Common myeloid progenitor, CD34-positive (primary cell): ENCODE measurements at regions not wholly inside any gene's neighbourhood (a gene's known extent, or its start where the extent isn't known, plus 50 kb on each side); places are given as distances from the start of the nearest gene placed in this dataset.

ENCODE experiments used
- CTCF ChIA-PET: fragments of 350-600 bp; sonication (Branson Sonifier 250); formaldehyde crosslinking; loops from one replicate; lab custom pipeline; 2021; ENCODE audit warnings: antibody characterized with exemption; lab: Charles Lee
- POLR2A ChIA-PET: fragments of 350-600 bp; sonication (Branson Sonifier 250); formaldehyde crosslinking; loops from one replicate; lab custom pipeline; 2021; ENCODE audit warnings: antibody characterized with exemption; lab: Charles Lee
- DNase-seq, 3 donors: peaks; one replicate each; pipeline versions ENCODE4 v3.0.0 to v3.0.0-alpha.2; 2013
- H3K27ac ChIP-seq, 2 experiments: 1 replicate in 1 of 2; 2 replicates in 1 of 2; pipeline ENCODE4 v1.7.0; 2013; ENCODE audit warnings: inconsistent platforms in 2 of 2, low read length in 2 of 2, mild to moderate bottlenecking in 2 of 2, low read depth in 1 of 2, moderate library complexity in 1 of 2; ENCODE audit not compliant: severe bottlenecking in 2 of 2, insufficient read depth in 1 of 2, poor library complexity in 1 of 2
- H3K27me3 ChIP-seq, 5 experiments: replicated peaks in 2 of 5; 1 replicate in 3 of 5; 2 replicates in 2 of 5; pipeline versions ENCODE4 v1.6.1 to v1.7.0; 2013; ENCODE audit warnings: low read length in 4 of 5, mild to moderate bottlenecking in 2 of 5, moderate library complexity in 2 of 5, inconsistent platforms in 1 of 5; ENCODE audit not compliant: insufficient read depth in 5 of 5, control insufficient read depth in 4 of 5
- H3K36me3 ChIP-seq, 4 experiments: 1 replicate in 2 of 4; 2 replicates in 2 of 4; pipeline versions ENCODE4 v1.6.1 to v1.7.0; 2013; ENCODE audit warnings: low read length in 3 of 4, control low read depth in 1 of 4, mild to moderate bottlenecking in 1 of 4; ENCODE audit not compliant: control insufficient read depth in 4 of 4, insufficient read depth in 4 of 4
- H3K4me1 ChIP-seq, 4 experiments: 1 replicate in 3 of 4; 2 replicates in 1 of 4; pipeline versions ENCODE4 v1.6.1 to v1.7.1; 2013; ENCODE audit warnings: low read length in 3 of 4, mild to moderate bottlenecking in 3 of 4, control low read depth in 1 of 4, inconsistent platforms in 1 of 4, moderate library complexity in 1 of 4; ENCODE audit not compliant: control insufficient read depth in 4 of 4, insufficient read depth in 4 of 4; ENCODE audit errors: control extremely low read depth in 1 of 4
- H3K4me3 ChIP-seq, 7 experiments: 1 replicate in 4 of 7; 2 replicates in 3 of 7; pipeline versions ENCODE4 v1.5.1 to v1.7.0; 2013; ENCODE audit warnings: mild to moderate bottlenecking in 7 of 7, low read length in 6 of 7, moderate library complexity in 6 of 7, inconsistent platforms in 2 of 7, low read depth in 2 of 7, control low read depth in 1 of 7; ENCODE audit not compliant: insufficient read depth in 4 of 7, control insufficient read depth in 1 of 7; ENCODE audit errors: extremely low read depth in 1 of 7
- H3K9me3 ChIP-seq, 5 experiments: 1 replicate in 4 of 5; 2 replicates in 1 of 5; pipeline versions ENCODE4 v1.6.1 to v1.7.1; 2013; ENCODE audit warnings: low read length in 4 of 5, mild to moderate bottlenecking in 2 of 5, inconsistent platforms in 1 of 5, low read depth in 1 of 5, moderate library complexity in 1 of 5; ENCODE audit not compliant: control insufficient read depth in 4 of 5, insufficient read depth in 2 of 5; ENCODE audit errors: control extremely low read depth in 1 of 5
- WGBS: methylation state at CpG from one replicate; pipeline ENCODE4 v1.1.5; 2013; ENCODE audit not compliant: insufficient coverage; 5-methylcytosine and 5-hydroxymethylcytosine counted together

DNA sequence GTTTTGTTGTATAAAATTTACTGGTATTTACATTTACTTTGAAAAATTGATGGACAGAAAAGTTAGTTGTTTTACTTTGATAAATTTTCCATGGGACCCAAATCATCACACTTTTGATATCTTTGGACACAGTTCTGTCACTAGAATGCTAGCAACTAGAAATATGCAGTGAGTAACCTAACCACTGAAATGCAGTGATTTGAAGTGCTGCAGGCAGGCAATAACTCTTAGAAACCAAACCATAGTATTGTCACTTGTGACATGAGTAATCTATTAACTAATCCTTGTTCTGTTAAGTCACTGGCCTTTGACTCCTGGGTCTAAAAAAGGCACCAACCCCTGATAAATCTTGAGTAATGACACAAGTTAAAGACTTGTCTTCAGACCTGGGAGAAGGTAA, 620.0 kb upstream of the ATXN8OS start:
- Histone ChIP-seq H3K4me3 (no peak overlapping the region), H3K27me3 (no peaks in the 10 kb centered on the region), H3K4me1 (no peaks in the 10 kb centered on the region), H3K9me3 (peaks cover 0 to 10% (median 0%) of the 10 kb centered on the region in 5 experiments), H3K36me3 (no peaks in the 10 kb centered on the region), H3K27ac (no peak overlapping the region)
- POLR2A ChIA-PET: no interaction called here
- CTCF ChIA-PET: no interaction called here
- DNase-seq: no peak

DNA sequence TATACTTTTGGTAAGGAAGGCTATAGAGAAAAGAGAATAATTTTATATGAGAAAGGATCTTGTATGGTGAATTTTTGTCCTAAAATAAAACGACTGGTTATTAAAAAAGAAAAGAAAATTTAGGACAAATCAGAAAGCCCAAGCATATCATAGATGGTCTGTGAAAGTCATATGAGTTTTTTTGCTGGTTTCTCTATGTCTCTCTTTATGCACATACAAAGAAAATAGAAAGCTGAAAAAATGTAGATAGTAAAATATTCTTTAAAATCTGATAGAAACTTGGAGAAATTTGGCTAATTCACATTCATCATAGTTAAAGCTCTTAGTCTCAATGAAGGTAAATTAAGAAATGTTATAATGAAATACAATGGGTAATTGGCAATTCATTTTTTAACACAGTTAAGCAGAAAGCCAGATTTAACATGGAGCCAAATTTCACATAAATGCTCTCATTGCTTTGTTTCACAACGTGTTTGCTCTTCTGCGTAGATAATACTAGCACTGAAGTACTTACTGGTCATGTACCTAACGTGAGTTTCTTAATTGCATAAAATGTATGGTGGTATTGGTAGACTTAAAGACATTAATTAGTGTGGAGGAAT, 621.5 kb upstream of the ATXN8OS start:
- ChIA-PET CTCF (no interaction called here), POLR2A (no interaction called here)
- 80% methylated on average over 1 of the region's 4 CpGs for WGBS

DNA sequence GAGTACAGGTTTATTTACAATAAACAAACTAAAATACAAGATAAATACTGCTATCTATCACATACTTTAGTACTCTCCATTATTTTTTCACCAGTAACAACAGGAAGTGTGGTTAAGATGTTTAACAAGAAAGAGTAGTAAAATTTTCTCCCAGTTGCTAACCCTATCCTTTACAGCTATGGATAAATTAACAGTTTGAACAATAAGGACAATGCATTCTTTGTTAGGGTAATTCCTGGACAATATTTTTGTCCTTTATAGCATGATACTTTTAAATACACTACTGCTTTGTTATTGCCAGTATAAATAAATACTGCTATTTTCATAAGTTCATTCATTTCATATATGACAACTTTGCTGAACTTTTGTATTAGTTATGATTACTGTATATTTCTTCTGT, 630.2 kb upstream of the ATXN8OS start:
- POLR2A ChIA-PET: no interaction called here
- Histone ChIP-seq H3K27ac (no peak overlapping the region), H3K9me3 (no peaks in the 10 kb centered on the region), H3K4me1 (no peaks in the 10 kb centered on the region), H3K4me3 (no peak overlapping the region), H3K27me3 (no peaks in the 10 kb centered on the region), H3K36me3 (no peaks in the 10 kb centered on the region)
- DNase-seq: no peak
- CTCF ChIA-PET: no interaction called here

More for the DNA sequence above, 621.5 kb upstream of the ATXN8OS start:
- H3K27me3 ChIP-seq: no peaks in the 10 kb centered on the region
- H3K27ac ChIP-seq: no peak overlapping the region
- H3K9me3 ChIP-seq: peaks cover 0 to 5% (median 0%) of the 10 kb centered on the region in 5 experiments
- no peaks in the 10 kb centered on the region for H3K36me3 ChIP-seq
- no peak for DNase-seq
- no peak overlapping the region for H3K4me3 ChIP-seq
- no peaks in the 10 kb centered on the region for H3K4me1 ChIP-seq

DNA sequence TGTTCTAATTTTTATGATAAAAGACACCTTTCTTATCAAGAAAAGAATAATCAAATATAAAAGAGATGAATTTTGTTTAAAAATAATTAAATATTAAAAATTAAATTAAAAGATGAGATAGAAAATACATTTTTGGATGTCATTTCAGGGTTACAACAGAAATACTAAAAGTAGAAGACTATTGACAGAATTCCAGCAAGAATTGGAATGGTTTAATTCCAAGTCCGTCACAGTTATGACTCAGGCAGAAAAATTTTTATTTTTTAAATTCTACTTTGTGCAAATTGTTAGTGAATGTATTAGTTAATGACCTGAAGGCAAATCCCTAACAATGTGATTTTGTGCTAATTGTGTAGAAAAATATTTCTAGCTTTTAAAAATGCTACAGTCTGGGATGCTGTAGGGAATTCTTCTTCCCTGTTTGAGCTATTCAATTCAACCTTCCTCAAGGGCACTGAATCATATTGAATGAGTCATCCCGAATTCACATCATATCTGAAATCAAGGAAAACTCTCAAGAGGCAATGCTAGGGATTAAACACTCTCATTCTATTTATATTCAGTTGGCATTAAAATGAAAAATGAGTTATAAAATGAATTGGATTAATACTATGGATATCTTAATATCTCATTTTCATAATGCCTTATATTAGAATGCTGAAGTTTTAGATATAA, 633.5 kb upstream of the ATXN8OS start:
- 100% methylated on average over 1 of the region's 2 CpGs for WGBS
- DNase-seq: no peak
- no peaks in the 10 kb centered on the region for H3K36me3 ChIP-seq
- no peak overlapping the region for H3K4me3 ChIP-seq
- ChIA-PET POLR2A (no interaction called here), CTCF (no interaction called here)
- no peak overlapping the region for H3K27ac ChIP-seq
- no peaks in the 10 kb centered on the region for H3K4me1 ChIP-seq
- H3K27me3 ChIP-seq: no peaks in the 10 kb centered on the region
- no peaks in the 10 kb centered on the region for H3K9me3 ChIP-seq

DNA sequence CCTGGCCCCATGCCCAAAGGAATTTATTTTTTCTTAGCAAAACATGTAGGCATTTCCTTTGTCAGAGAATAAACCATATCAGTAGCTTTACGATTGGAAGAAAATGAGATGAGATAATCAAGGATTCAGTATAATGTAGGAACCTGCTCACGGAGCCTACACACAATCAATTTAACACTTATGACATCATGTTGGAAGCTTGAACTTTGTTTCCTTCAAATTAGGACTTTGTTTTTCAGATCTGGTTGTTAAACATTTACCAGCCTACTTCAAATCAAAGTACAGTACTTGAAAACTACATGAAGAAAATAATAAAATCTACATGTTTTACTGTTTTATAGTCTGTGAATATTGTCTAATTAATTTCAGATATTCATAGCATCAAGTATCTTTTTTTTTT, 639.0 kb upstream of the ATXN8OS start:
- Histone ChIP-seq H3K4me1 (no peaks in the 10 kb centered on the region), H3K36me3 (no peaks in the 10 kb centered on the region), H3K4me3 (no peak overlapping the region), H3K27ac (no peak overlapping the region), H3K27me3 (no peaks in the 10 kb centered on the region), H3K9me3 (no peaks in the 10 kb centered on the region)
- ChIA-PET CTCF (no interaction called here), POLR2A (no interaction called here)
- no peak for DNase-seq
- WGBS: no CpG with 5 or more reads among the region's 2 CpGs

DNA sequence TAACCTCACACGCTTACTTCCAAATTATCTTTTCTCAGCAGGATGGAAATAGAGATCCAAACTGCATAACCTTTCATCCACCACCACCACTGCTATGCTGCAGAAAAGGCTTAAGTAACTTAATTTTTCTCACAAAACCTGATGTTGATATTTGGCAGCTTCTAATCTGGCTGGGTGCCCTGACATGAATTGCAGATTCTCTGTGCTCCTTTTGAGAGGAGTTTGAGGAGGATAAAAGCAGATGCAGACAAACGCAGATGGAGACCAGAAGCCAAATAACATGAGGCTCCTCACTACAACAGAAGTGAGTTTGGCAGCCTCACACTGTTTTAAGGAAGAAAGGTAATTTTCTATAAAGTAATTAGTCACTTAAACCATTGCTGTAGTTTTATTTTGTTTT, 646.2 kb upstream of the ATXN8OS start:
- Histone ChIP-seq H3K27ac (no peak overlapping the region), H3K9me3 (no peaks in the 10 kb centered on the region), H3K4me1 (no peaks in the 10 kb centered on the region), H3K4me3 (no peak overlapping the region), H3K27me3 (no peaks in the 10 kb centered on the region), H3K36me3 (no peaks in the 10 kb centered on the region)
- POLR2A ChIA-PET: no interaction called here
- CTCF ChIA-PET: no interaction called here
- 100% methylated on average over 1 of the region's 2 CpGs for WGBS
- no peak for DNase-seq

DNA sequence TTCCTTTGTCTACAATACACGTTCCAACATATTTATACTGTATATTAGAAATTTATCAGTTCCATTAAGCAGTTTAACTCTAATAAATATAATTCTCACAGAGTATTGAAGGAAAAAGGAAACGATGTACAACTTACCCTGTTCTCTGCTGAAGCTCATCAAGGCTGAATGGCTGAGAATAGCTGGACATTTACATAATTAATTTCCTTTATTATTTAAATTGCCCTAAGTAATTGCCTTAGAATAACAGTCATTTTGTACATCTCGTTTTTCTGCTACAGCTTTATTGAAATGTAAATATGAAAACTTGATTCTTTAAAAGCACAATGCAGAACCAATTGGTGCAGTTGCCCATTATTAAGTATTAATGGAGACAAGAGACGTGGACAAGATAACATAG, 648.3 kb upstream of the ATXN8OS start:
- DNase-seq: no peak
- Histone ChIP-seq H3K9me3 (no peaks in the 10 kb centered on the region), H3K27me3 (no peaks in the 10 kb centered on the region), H3K4me3 (no peak overlapping the region), H3K36me3 (no peaks in the 10 kb centered on the region), H3K4me1 (no peaks in the 10 kb centered on the region), H3K27ac (no peak overlapping the region)
- WGBS: 100% methylated on average over 1 of the region's 4 CpGs
- POLR2A ChIA-PET: no interaction called here
- CTCF ChIA-PET: no interaction called here
